ENCODE measurements at regions not wholly inside any gene's neighbourhood (a gene's known extent, or its start where the extent isn't known, plus 50 kb on each side); places are given as distances from the start of the nearest gene placed in this dataset.

DNA sequence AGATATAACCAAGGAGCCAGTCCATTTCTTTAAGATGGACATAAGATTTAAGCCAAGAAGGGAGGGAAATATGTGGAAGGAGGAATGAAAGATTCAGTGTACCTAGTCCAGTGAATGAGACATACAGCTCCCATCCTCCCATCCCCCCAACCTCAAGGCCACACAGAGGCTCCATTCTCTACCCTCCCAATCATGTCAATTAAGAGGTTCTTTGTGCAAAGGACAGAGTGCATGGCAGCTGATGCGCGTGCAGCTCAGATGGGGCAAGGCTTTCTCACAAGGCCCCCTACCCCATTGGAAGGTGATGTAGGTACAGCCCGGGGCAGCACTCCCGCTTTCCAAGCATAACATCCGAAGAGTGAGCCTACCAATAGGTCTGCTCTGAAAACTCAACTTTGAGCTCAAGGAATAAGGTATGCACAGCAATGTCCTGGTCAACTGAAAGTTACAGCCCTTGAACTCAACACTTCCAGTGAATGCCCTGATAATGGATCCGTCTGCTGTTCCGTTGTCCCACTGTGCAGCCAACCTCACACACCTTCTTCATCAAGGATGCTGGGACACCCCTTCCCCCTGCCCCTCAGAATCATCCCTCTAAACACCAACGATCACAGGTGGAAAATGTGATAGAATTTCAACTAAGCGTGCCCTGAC, 458.1 kb downstream of the SOX9 start:
- DNase-seq (ENCODE audit: low spot score), result no peak

GRCh38 chr17:72579990-72580320, 459.1 kb downstream of the SOX9 start:
- no peak for DNase-seq (ENCODE audit: low spot score)

GRCh38 chr17:72580321-72581127, 459.7 kb downstream of the SOX9 start:
- no peak for DNase-seq (ENCODE audit: low spot score)

GRCh38 chr17:72587156-72587555, 466.3 kb downstream of the SOX9 start:
- DNase-seq (ENCODE audit: low spot score), result no peak

DNA sequence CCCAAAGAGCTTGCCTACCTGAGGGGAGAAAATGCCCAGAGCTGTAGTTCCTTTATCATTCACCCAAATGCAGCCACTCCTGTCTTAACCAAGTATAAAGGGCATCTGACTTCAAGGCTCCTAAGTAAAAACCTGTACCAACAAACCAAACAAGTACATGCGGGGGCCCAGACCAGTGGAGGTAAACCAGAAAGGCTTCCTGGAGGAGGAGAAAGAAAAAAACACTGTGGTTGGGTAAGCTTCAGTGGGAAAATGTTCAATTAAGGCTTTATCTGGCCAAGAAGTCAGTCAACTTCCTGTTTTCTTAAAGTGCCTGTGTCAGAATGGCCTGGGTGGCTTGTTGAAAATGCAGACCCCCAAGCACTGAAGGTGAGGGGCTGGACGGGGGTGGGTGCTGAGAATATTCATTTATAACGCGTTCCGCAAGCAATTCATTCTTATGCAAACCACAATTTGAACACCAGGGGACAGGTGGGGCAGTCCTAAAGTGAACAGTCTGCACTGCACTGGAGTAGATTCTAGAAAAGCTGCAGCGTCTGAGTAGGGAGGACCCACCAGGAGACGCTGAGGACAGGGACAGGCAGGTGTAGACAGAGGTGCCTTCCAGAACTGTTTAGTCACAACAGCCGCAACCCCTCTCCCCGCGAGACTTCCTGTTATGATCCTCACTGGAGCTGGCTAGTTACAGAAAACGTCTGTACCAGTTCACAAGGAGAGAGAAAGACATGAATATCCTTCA, 467.1 kb downstream of the SOX9 start:
- DNase-seq (ENCODE audit: low spot score), result no peak

DNA sequence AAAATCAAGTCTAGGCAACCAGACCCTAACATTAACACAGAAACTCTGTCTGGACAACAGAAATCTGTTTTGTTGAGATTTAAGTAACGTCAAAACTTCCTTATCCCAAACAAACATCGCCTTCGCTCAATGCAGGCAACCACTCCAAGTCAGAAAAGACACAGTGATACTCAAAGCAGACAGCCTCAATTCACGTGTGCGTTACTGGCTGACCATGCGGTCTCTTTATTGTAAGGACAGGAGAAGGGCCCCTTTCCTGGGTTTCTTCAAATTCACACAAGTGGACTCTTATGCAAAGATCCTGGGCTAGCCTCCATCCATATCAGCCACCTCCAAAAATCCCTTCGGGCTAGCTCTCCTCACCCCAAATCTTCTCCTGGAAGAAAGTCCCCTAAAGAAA, 467.7 kb downstream of the SOX9 start:
- no peak for DNase-seq (ENCODE audit: low spot score)

DNA sequence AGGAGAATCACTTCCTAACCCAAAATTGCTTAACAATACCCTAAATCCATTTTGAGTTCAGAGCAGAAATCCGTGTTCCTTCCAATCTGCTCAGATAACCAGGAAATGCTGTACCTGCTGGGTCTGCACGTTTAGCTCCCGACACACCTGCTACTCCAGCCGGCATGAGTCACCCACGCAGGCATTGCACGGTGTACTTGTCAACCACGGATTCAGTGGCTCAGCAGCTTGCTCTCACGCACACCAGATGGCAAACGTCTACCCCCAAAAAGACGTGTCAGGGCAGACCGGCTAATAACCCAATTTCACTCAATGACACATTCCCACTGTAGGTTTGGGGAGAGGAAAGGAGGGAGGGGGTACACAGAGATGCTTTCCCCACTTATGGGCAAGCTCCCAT, 468.1 kb downstream of the SOX9 start:
- DNase-seq (ENCODE audit: low spot score), result no peak

- DNase-seq (ENCODE audit: low spot score), result no peak
Observed at GRCh38 chr17:72590382-72590781, 469.6 kb downstream of the SOX9 start.

DNA sequence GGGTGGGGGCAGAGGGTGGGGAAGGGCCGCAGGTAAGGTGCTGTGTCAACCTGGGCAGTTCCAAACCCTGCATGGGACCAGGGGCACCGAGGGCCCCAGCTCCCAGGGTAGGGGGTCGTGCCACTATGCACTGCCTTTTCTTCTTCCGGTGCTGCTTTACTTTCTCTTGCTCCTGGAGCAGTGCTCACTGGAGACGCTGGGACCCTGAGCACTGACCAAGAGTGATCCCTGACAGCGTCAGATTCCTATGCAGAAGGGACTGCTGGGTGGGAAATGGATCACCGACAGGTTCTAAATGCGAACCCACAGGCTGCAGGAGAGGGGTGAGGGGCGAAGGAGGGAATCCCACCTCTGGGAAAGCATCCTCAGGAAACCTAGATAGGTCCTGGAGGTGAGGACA, 470.1 kb downstream of the SOX9 start:
- no peak for DNase-seq (ENCODE audit: low spot score)

- no peak for DNase-seq (ENCODE audit: low spot score)
Observed at GRCh38 chr17:72591289-72592241, 470.7 kb downstream of the SOX9 start.

DNA sequence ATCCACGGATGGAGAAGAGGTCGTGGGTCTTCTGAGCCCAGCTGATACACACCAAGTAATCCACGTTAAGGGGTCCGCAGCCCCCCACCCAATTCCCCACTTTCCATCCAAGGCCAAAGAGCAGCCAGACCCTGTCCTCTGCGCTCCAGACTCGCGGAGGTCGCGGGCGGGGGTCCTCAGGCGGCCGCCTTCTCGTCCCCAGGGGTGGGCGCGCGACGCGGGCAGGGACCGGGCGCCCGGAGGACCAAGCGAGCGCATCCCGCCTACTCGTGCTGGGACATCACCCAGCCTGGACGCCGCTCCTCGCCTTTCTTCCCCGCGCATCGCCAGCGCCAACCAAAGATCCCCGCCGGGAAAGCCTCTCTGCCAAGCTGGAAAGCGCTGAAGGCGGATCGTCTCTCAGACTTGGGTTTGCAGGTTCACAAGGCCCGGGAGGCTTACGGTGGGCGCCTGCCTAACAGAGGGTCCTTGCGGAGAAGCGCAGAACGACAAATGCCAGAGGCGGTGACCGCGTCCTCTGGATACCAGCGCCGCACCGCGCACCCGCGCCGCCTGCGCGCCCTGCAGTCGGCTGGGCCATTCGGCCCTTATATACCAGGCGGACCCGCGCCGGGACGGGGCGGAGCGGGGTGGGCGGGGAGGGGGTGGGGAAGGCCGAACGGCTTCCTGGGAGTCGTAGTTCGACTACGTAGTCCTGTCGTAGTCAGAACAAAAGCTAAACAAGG, 471.6 kb downstream of the SOX9 start:
- peak; percentile 77 for DNase-seq (ENCODE audit: low spot score)

GRCh38 chr17:72592967-72593325, 472.1 kb downstream of the SOX9 start:
- DNase-seq (ENCODE audit: low spot score), result no peak

DNA sequence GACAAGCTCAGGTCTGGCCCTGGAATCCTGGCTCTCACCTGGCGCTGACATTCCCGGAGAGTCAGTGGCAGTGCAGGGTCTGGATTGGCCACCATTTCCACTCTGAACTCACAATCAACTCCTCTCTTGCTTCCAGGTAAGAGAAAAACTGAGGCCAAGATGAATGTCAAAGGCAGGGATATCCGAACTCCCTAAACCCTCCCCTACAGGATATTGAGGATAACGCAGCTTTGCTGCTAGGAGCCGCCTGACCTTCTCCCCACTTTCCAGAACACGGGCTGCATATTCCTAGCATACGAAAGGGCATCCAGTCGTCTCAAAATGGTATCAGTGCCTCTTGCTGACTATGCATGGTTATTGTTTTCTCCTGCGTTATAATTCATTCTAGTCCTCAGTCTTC, 473.4 kb downstream of the SOX9 start:
- no peak for DNase-seq (ENCODE audit: low spot score)

Measured in activated CD4-positive, alpha-beta T cell treated with anti-CD3 and anti-CD28 coated beads, Interleukin-2, Interleukin-4, amounts not matched to agents 100 ng/mL and 50 ng/mL, durations not matched to agents 16 hours and 8 hours (primary cell).